Sigmoid colon (tissue), 6 donors: ENCODE measurements at regions not wholly inside any gene's neighbourhood (a gene's known extent, or its start where the extent isn't known, plus 50 kb on each side); places are given as distances from the start of the nearest gene placed in this dataset.

Source experiments
- DNase-seq: peaks from one replicate; pipeline ENCODE4 v3.0.0-alpha.2; 2019
- H3K27ac ChIP-seq, 4 donors: fragments of 200-600 bp; sonication (generic); one replicate each; pipeline ENCODE4 v1.5.1; 2016 to 2019; ENCODE audit warnings: mild to moderate bottlenecking in 1 of 4
- H3K27me3 ChIP-seq, 3 donors: fragments of 200-600 bp; sonication (generic); one replicate each; pipeline ENCODE4 v1.5.1; 2019; ENCODE audit warnings: mild to moderate bottlenecking in 1 of 3
- H3K36me3 ChIP-seq, 4 donors: fragments of 200-600 bp; sonication (generic); one replicate each; pipeline ENCODE4 v1.5.1; 2016 to 2019
- H3K4me1 ChIP-seq, 4 donors: fragments of 200-600 bp; sonication (generic); one replicate each; pipeline ENCODE4 v1.5.1; 2017 to 2019
- H3K4me3 ChIP-seq, 4 donors: fragments of 200-600 bp; sonication (generic); one replicate each; pipeline ENCODE4 v1.5.1; 2017 to 2019; ENCODE audit warnings: mild to moderate bottlenecking in 2 of 4, moderate library complexity in 1 of 4
- H3K9me3 ChIP-seq, 4 donors: fragments of 200-600 bp in 3 of 4; sonication (generic) in 3 of 4; one replicate each; pipeline versions ENCODE4 v1.5.1 to v1.6.1; 2013 to 2019
- CTCF ChIP-seq, 4 experiments: fragments of 450-650 bp in 3 of 4; fragments of 200-600 bp in 1 of 4; IDR thresholded peaks; one replicate each; pipeline ENCODE4 v1.5.1; 2016 to 2019; ENCODE audit warnings: antibody characterized with exemption in 4 of 4, mild to moderate bottlenecking in 3 of 4, moderate library complexity in 2 of 4
- EP300 ChIP-seq, 4 donors: sonication (generic); formaldehyde crosslinking; IDR thresholded peaks; one replicate each; pipeline ENCODE4 v1.6.1; 2017; ENCODE audit warnings: antibody characterized with exemption in 4 of 4
- POLR2A ChIP-seq, 2 donors: fragments of 450-650 bp; IDR thresholded peaks; one replicate each; pipeline ENCODE4 v1.6.1; 2016; ENCODE audit warnings: antibody characterized with exemption in 2 of 2, mild to moderate bottlenecking in 2 of 2, moderate library complexity in 2 of 2
- POLR2AphosphoS5 ChIP-seq, 4 donors: sonication (generic); formaldehyde crosslinking; IDR thresholded peaks; one replicate each; pipeline ENCODE4 v1.6.1; 2017; ENCODE audit warnings: antibody characterized with exemption in 4 of 4
- WGBS, 2 donors: extraction: QIAGEN DNeasy Blood & Tissue Kit; methylation state at CpG; one replicate each; pipeline ENCODE4 v1.1.7; 2013; 5-methylcytosine and 5-hydroxymethylcytosine counted together
- intact Hi-C: fragments of 100-400 bp; cut with DNase I; formaldehyde crosslinking; loops from one replicate; pipeline ENCODE4 v1.15.1; 2023
- donor health status: healthy with polysubstance abuse.
- donor health status: healthy.

GRCh38 chr1:50262436-50262835, 153.7 kb downstream of the ELAVL4 start:
- WGBS, 2 donors, result 62 to 97% methylated on average over 1 of the region's 1 CpG

GRCh38 chr1:50261951-50262350, 153.2 kb downstream of the ELAVL4 start:
- H3K9me3 ChIP-seq, result no peaks in the 10 kb centered on the region
- intact Hi-C loops, result no loop called here
- no peaks in the 10 kb centered on the region for H3K36me3 ChIP-seq
- DNase-seq, result no peak
- no peak for TF ChIP-seq EP300 (IDR thresholded peaks at IDR 0.05)
- TF ChIP-seq POLR2A (IDR thresholded peaks at IDR 0.05), result no peak
- TF ChIP-seq POLR2AphosphoS5 (IDR thresholded peaks at IDR 0.05), result no peak
- no peak for TF ChIP-seq CTCF (IDR thresholded peaks at IDR 0.05)
- H3K27me3 ChIP-seq, result no peaks in the 10 kb centered on the region
- WGBS, 2 donors, result 86 to 89% methylated on average over 7 of the region's 7 CpGs
- no peak overlapping the region for H3K27ac ChIP-seq
- H3K4me1 ChIP-seq, result no peaks in the 10 kb centered on the region
- no peak overlapping the region for H3K4me3 ChIP-seq

More at GRCh38 chr1:50262436-50262835, 153.7 kb downstream of the ELAVL4 start:
- no peak for DNase-seq
- H3K36me3 ChIP-seq, result no peaks in the 10 kb centered on the region
- H3K9me3 ChIP-seq, result no peaks in the 10 kb centered on the region
- TF ChIP-seq EP300 (IDR thresholded peaks at IDR 0.05), result no peak
- TF ChIP-seq POLR2A (IDR thresholded peaks at IDR 0.05), result no peak
- no peak overlapping the region for H3K27ac ChIP-seq
- H3K4me1 ChIP-seq, result no peaks in the 10 kb centered on the region
- H3K4me3 ChIP-seq, result no peak overlapping the region
- intact Hi-C loops, result no loop called here
- H3K27me3 ChIP-seq, result no peaks in the 10 kb centered on the region

- Histone ChIP-seq H3K27me3 (no peaks in the 10 kb centered on the region), H3K9me3 (no peaks in the 10 kb centered on the region), H3K4me3 (no peak overlapping the region), H3K36me3 (no peaks in the 10 kb centered on the region), H3K27ac (no peak overlapping the region), H3K4me1 (no peaks in the 10 kb centered on the region)
- TF ChIP-seq EP300 (IDR thresholded peaks at IDR 0.05), result no peak
- no peak for TF ChIP-seq POLR2AphosphoS5 (IDR thresholded peaks at IDR 0.05)
- no peak for TF ChIP-seq CTCF (IDR thresholded peaks at IDR 0.05)
- no peak for TF ChIP-seq POLR2A (IDR thresholded peaks at IDR 0.05)
- DNase-seq, result no peak
- 85 to 86% methylated on average over 2 of the region's 2 CpGs for WGBS, 2 donors
- intact Hi-C loops, result no loop called here
These were observed 149.4 kb downstream of the ELAVL4 start for GRCh38 chr1:50257940-50258685.

- no peak for DNase-seq
- no peaks in the 10 kb centered on the region for H3K4me1 ChIP-seq
- H3K4me3 ChIP-seq, result no peak overlapping the region
- peaks cover 0 to 6% (median 0%) of the 10 kb centered on the region in 3 donors for H3K27me3 ChIP-seq
- TF ChIP-seq EP300 (IDR thresholded peaks at IDR 0.05) (no peak), POLR2AphosphoS5 (IDR thresholded peaks at IDR 0.05) (no peak), CTCF (IDR thresholded peaks at IDR 0.05) (no peak), POLR2A (IDR thresholded peaks at IDR 0.05) (no peak)
- 61 to 85% methylated on average over 1 of the region's 1 CpG for WGBS, 2 donors
- H3K9me3 ChIP-seq, result no peaks in the 10 kb centered on the region
- intact Hi-C loops, result no loop called here
- no peak overlapping the region for H3K27ac ChIP-seq
- no peaks in the 10 kb centered on the region for H3K36me3 ChIP-seq
These were observed 148.3 kb downstream of the ELAVL4 start for GRCh38 chr1:50257029-50257428.
